PFSK-1 (cell line): ENCODE measurements at regions not wholly inside any gene's neighbourhood (a gene's known extent, or its start where the extent isn't known, plus 50 kb on each side); places are given as distances from the start of the nearest gene placed in this dataset.

Experiments
- FOXP2 ChIP-seq: optimal IDR thresholded peaks from 2 replicates; pipeline ENCODE3; 2011; ENCODE audit warnings: borderline replicate concordance, control low read depth, inconsistent platforms; ENCODE audit not compliant: insufficient read depth; ENCODE audit errors: extremely low read length, extremely low read depth
- POLR2AphosphoS5 ChIP-seq: IDR thresholded peaks from 2 replicates; pipeline ENCODE4 v1.6.1; 2012; ENCODE audit warnings: low read depth, mild to moderate bottlenecking, control low read depth, low read length, moderate library complexity
- REST ChIP-seq, 2 experiments: IDR thresholded peaks; 2 replicates each; pipeline versions ENCODE4 v1.6.1 to v1.8.0; 2011 to 2012; ENCODE audit warnings: low read depth in 2 of 2, low read length in 2 of 2, control low read depth in 1 of 2, inconsistent platforms in 1 of 2, mild to moderate bottlenecking in 1 of 2, moderate library complexity in 1 of 2; ENCODE audit not compliant: insufficient read depth in 1 of 2
- SIN3A ChIP-seq: IDR thresholded peaks from 2 replicates; pipeline ENCODE4 v1.6.1; 2012; ENCODE audit warnings: mild to moderate bottlenecking, low read length, moderate library complexity, borderline replicate concordance; ENCODE audit not compliant: insufficient read depth
- TAF1 ChIP-seq: IDR thresholded peaks from 2 replicates; pipeline ENCODE4 v1.6.1; 2012; ENCODE audit warnings: low read length, control low read depth, borderline replicate concordance; ENCODE audit not compliant: insufficient read depth

DNA sequence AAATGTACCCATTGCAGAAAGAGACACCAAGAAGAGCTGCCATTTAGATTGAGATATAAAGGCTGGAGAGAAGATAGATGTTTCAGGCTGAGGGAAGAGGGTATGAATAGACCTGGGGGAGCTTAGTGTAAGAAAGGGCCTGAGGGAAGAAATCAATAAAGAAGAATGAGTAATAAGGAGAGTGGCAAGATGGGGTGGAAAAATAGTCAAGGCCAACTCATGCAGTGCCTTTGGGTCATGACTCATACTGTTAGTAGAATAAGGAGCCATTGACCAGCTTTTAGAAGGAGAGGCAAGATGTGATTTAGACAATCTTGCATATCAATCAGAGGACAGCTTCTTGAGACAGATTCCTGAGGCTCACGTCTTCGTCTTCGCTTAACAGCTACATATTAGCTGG is 287.5 kb downstream of the DUSP6 start:
- TF ChIP-seq FOXP2 (no peak), TAF1 (no peak), REST (IDR thresholded peaks at IDR 0.05; ENCODE audit: insufficient read depth in 1 of 2, low read depth in 2 of 2, low read length in 2 of 2) (no peak), SIN3A (no peak), POLR2AphosphoS5 (no peak)

GRCh38 chr12:89064151-89064550 is 288.1 kb downstream of the DUSP6 start:
- no peak for TF ChIP-seq POLR2AphosphoS5
- TF ChIP-seq REST (IDR thresholded peaks at IDR 0.05; ENCODE audit: insufficient read depth in 1 of 2, low read depth in 2 of 2, low read length in 2 of 2): no peak
- no peak for TF ChIP-seq SIN3A
- TF ChIP-seq FOXP2: no peak
- no peak for TF ChIP-seq TAF1

GRCh38 chr12:89062996-89063395 is 289.3 kb downstream of the DUSP6 start:
- TF ChIP-seq TAF1 (no peak), FOXP2 (no peak)

DNA sequence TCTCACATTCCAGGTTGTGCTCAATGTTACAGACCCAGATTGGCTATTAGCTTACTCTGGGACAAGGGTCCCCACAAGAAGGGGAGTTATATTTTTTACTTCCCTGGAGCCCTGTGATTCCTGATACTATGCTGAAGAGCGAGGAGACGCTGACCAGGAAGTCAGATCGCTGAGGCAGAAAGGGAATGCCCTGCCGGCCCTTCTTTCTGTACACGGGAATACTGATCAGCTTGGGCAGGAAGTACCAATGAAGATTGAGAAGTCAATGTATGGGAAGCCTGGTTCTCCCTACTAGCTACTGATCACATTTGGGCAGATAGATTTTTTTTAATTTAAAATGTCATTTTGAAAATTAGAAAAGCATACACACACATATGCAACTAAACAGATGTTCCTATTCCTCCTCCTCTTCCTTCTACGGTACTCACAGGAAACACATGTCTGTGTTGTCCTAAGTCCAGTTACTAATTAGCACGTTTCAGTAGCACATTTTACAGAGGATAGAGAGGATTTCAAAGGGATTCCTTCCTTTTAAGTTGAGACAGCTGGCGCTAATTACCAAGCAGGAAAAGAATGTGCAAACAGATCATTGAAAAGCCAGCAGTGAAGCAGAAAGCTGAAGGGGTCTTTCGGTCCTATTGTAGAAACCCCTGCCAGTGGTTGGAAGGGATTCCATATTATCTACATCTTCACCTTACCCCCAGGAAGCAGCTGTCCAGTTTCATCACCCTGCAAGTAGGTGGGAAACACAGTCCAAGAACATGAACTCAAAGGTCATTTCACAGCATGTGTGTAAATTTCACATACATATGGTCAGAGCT is 292.4 kb downstream of the DUSP6 start:
- TF ChIP-seq TAF1: no peak
- no peak for TF ChIP-seq REST (IDR thresholded peaks at IDR 0.05; ENCODE audit: insufficient read depth in 1 of 2, low read depth in 2 of 2, low read length in 2 of 2)
- no peak for TF ChIP-seq SIN3A
- TF ChIP-seq POLR2AphosphoS5: no peak
- TF ChIP-seq FOXP2: no peak

- TF ChIP-seq REST (IDR thresholded peaks at IDR 0.05; ENCODE audit: insufficient read depth in 1 of 2, low read depth in 2 of 2, low read length in 2 of 2): no peak
- no peak for TF ChIP-seq POLR2AphosphoS5
- no peak for TF ChIP-seq FOXP2
- TF ChIP-seq SIN3A: no peak
- TF ChIP-seq TAF1: no peak
Observed at GRCh38 chr12:89059056-89059455, 293.2 kb downstream of the DUSP6 start.
